ENCODE measurements at regions not wholly inside any gene's neighbourhood (a gene's known extent, or its start where the extent isn't known, plus 50 kb on each side); places are given as distances from the start of the nearest gene placed in this dataset.

GRCh38 chr2:2931318-2932075, 446.1 kb downstream of the EIPR1 start:
- TF ChIP-seq EZH2phosphoT487 (IDR thresholded peaks at IDR 0.05; ENCODE audit: low read depth), result no peak
- TF ChIP-seq, protein P1, sequence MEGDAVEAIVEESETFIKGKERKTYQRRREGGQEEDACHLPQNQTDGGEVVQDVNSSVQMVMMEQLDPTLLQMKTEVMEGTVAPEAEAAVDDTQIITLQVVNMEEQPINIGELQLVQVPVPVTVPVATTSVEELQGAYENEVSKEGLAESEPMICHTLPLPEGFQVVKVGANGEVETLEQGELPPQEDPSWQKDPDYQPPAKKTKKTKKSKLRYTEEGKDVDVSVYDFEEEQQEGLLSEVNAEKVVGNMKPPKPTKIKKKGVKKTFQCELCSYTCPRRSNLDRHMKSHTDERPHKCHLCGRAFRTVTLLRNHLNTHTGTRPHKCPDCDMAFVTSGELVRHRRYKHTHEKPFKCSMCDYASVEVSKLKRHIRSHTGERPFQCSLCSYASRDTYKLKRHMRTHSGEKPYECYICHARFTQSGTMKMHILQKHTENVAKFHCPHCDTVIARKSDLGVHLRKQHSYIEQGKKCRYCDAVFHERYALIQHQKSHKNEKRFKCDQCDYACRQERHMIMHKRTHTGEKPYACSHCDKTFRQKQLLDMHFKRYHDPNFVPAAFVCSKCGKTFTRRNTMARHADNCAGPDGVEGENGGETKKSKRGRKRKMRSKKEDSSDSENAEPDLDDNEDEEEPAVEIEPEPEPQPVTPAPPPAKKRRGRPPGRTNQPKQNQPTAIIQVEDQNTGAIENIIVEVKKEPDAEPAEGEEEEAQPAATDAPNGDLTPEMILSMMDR (IDR thresholded peaks at IDR 0.05; ENCODE audit: low read depth, low read length), result no peak
- H3K4me2 ChIP-seq (ENCODE audit: low read length), result no peak overlapping the region
- no peak overlapping the region for H3K9ac ChIP-seq (ENCODE audit: low read length)
- no peaks in the 10 kb centered on the region for H3K79me2 ChIP-seq (ENCODE audit: low read length)
- peaks cover 9% of the 10 kb centered on the region for H3K4me1 ChIP-seq (ENCODE audit: low read length)
- H3K4me3 ChIP-seq (ENCODE audit: low read length), result no peak overlapping the region
- H3K9me3 ChIP-seq (ENCODE audit: insufficient read depth, low read length), result no peaks in the 10 kb centered on the region
- no peak overlapping the region for H2AFZ ChIP-seq (ENCODE audit: low read depth, low read length)
- no peak overlapping the region for H3K27ac ChIP-seq (ENCODE audit: low read length)
- no peaks in the 10 kb centered on the region for H3K36me3 ChIP-seq (replicated peaks; ENCODE audit: low read depth, low read length)
- no peaks in the 10 kb centered on the region for H4K20me1 ChIP-seq (ENCODE audit: insufficient read depth, low read length)
- no peaks in the 10 kb centered on the region for H3K27me3 ChIP-seq (ENCODE audit: low read depth, low read length)

- no peaks in the 10 kb centered on the region for H4K20me1 ChIP-seq (ENCODE audit: insufficient read depth, low read length)
- TF ChIP-seq, protein P1 (IDR thresholded peaks at IDR 0.05; ENCODE audit: low read depth, low read length), result no peak
- TF ChIP-seq EZH2phosphoT487 (IDR thresholded peaks at IDR 0.05; ENCODE audit: low read depth), result no peak
- H3K9me3 ChIP-seq (ENCODE audit: insufficient read depth, low read length), result no peaks in the 10 kb centered on the region
- H3K4me1 ChIP-seq (ENCODE audit: low read length), result peaks cover 16% of the 10 kb centered on the region
- H3K79me2 ChIP-seq (ENCODE audit: low read length), result no peaks in the 10 kb centered on the region
- H3K36me3 ChIP-seq (replicated peaks; ENCODE audit: low read depth, low read length), result no peaks in the 10 kb centered on the region
- H3K4me3 ChIP-seq (ENCODE audit: low read length), result no peak overlapping the region
- H3K27ac ChIP-seq (ENCODE audit: low read length), result no peak overlapping the region
- no peak overlapping the region for H2AFZ ChIP-seq (ENCODE audit: low read depth, low read length)
- no peak overlapping the region for H3K9ac ChIP-seq (ENCODE audit: low read length)
- H3K4me2 ChIP-seq (ENCODE audit: low read length), result no peak overlapping the region
- H3K27me3 ChIP-seq (ENCODE audit: low read depth, low read length), result no peaks in the 10 kb centered on the region
Observed at GRCh38 chr2:2930841-2931240, 446.8 kb downstream of the EIPR1 start.

GRCh38 chr2:2926858-2927175, 450.8 kb downstream of the EIPR1 start:
- H3K27ac ChIP-seq (ENCODE audit: low read length), result peak overlapping the region; percentile 51
- H3K36me3 ChIP-seq (replicated peaks; ENCODE audit: low read depth, low read length), result no peaks in the 10 kb centered on the region
- H3K27me3 ChIP-seq (ENCODE audit: low read depth, low read length), result no peaks in the 10 kb centered on the region
- no peak overlapping the region for H3K9ac ChIP-seq (ENCODE audit: low read length)
- H3K4me1 ChIP-seq (ENCODE audit: low read length), result peaks cover 18% of the 10 kb centered on the region
- H3K4me2 ChIP-seq (ENCODE audit: low read length), result peak overlapping the region; percentile 36
- TF ChIP-seq EZH2phosphoT487 (IDR thresholded peaks at IDR 0.05; ENCODE audit: low read depth), result no peak
- TF ChIP-seq, protein P1 (IDR thresholded peaks at IDR 0.05; ENCODE audit: low read depth, low read length), result no peak
- H4K20me1 ChIP-seq (ENCODE audit: insufficient read depth, low read length), result no peaks in the 10 kb centered on the region
- H2AFZ ChIP-seq (ENCODE audit: low read depth, low read length), result no peak overlapping the region
- H3K79me2 ChIP-seq (ENCODE audit: low read length), result no peaks in the 10 kb centered on the region
- no peaks in the 10 kb centered on the region for H3K9me3 ChIP-seq (ENCODE audit: insufficient read depth, low read length)
- no peak overlapping the region for H3K4me3 ChIP-seq (ENCODE audit: low read length)

- Histone ChIP-seq H3K4me1 (ENCODE audit: low read length) (peaks cover 18% of the 10 kb centered on the region), H4K20me1 (ENCODE audit: insufficient read depth, low read length) (no peaks in the 10 kb centered on the region), H3K36me3 (replicated peaks; ENCODE audit: low read depth, low read length) (no peaks in the 10 kb centered on the region), H3K79me2 (ENCODE audit: low read length) (no peaks in the 10 kb centered on the region), H3K4me3 (ENCODE audit: low read length) (no peak overlapping the region), H3K4me2 (ENCODE audit: low read length) (peak overlapping the region; percentile 36), H2AFZ (ENCODE audit: low read depth, low read length) (no peak overlapping the region), H3K9me3 (ENCODE audit: insufficient read depth, low read length) (no peaks in the 10 kb centered on the region), H3K9ac (ENCODE audit: low read length) (no peak overlapping the region), H3K27me3 (ENCODE audit: low read depth, low read length) (no peaks in the 10 kb centered on the region), H3K27ac (ENCODE audit: low read length) (peak overlapping the region; percentile 51)
- no peak for TF ChIP-seq EZH2phosphoT487 (IDR thresholded peaks at IDR 0.05; ENCODE audit: low read depth)
- TF ChIP-seq, protein P1 (IDR thresholded peaks at IDR 0.05; ENCODE audit: low read depth, low read length), result no peak
Observed at GRCh38 chr2:2926009-2926857, 451.4 kb downstream of the EIPR1 start.
